Neural progenitor cell (in vitro differentiated cells): ENCODE measurements at regions not wholly inside any gene's neighbourhood (a gene's known extent, or its start where the extent isn't known, plus 50 kb on each side); places are given as distances from the start of the nearest gene placed in this dataset. TPM values are rescaled to one million over a fixed set of nuclear protein-coding genes. Genes with fewer than 3 reads are reported as not detected.

ENCODE experiments used
- DNase-seq: peaks from one replicate; pipeline ENCODE4 v3.0.0-alpha.2; 2016; ENCODE audit warnings: low spot score
- H2AFZ ChIP-seq: fragments of 200-600 bp; sonication (generic); replicated peaks from 2 replicates; pipeline ENCODE4 v1.6.1; 2016; ENCODE audit warnings: antibody characterized with exemption
- H3F3A ChIP-seq: fragments of 200-600 bp; sonication (generic); 2 replicates; pipeline ENCODE4 v1.6.1; 2016; ENCODE audit warnings: antibody characterized with exemption, low read depth
- H3K27ac ChIP-seq: fragments of 200-600 bp; sonication (generic); 2 replicates; pipeline ENCODE4 v1.5.1; 2016; ENCODE audit warnings: mild to moderate bottlenecking
- H3K27me3 ChIP-seq: fragments of 200-600 bp; sonication (generic); 2 replicates; pipeline ENCODE4 v1.6.1; 2016; ENCODE audit warnings: mild to moderate bottlenecking, moderate library complexity
- H3K36me3 ChIP-seq: fragments of 200-600 bp; sonication (generic); 2 replicates; pipeline ENCODE4 v1.5.1; 2016
- H3K4me1 ChIP-seq: fragments of 200-600 bp; sonication (generic); 2 replicates; pipeline ENCODE4 v1.6.1; 2016; ENCODE audit warnings: mixed run types
- H3K4me2 ChIP-seq: fragments of 200-600 bp; sonication (generic); 2 replicates; pipeline ENCODE4 v1.6.1; 2016
- H3K4me3 ChIP-seq: fragments of 200-600 bp; sonication (generic); 2 replicates; pipeline ENCODE4 v1.5.1; 2016
- H3K79me2 ChIP-seq: fragments of 200-600 bp; sonication (generic); 2 replicates; pipeline ENCODE4 v1.6.1; 2016; ENCODE audit warnings: low read depth
- H3K9ac ChIP-seq: fragments of 200-600 bp; sonication (generic); 2 replicates; pipeline ENCODE4 v1.6.1; 2016
- H3K9me3 ChIP-seq: fragments of 200-600 bp; sonication (generic); 2 replicates; pipeline ENCODE4 v1.5.1; 2016; ENCODE audit warnings: low read depth
- H4K20me1 ChIP-seq: fragments of 200-600 bp; sonication (generic); 2 replicates; pipeline ENCODE4 v1.6.1; 2016; ENCODE audit warnings: low read depth
- H3K27ac Mint-ChIP-seq: 3 replicates; pipeline ENCODE4 v1.8.0; 2021; ENCODE audit warnings: mixed read lengths
- H3K27me3 Mint-ChIP-seq: 2 replicates; pipeline ENCODE4 v1.8.0; 2022; ENCODE audit warnings: low read depth, mild to moderate bottlenecking, inconsistent platforms, moderate library complexity, mixed read lengths; ENCODE audit not compliant: insufficient read depth
- H3K36me3 Mint-ChIP-seq: 3 replicates; pipeline ENCODE4 v1.8.0; 2021; ENCODE audit warnings: mixed read lengths
- H3K4me1 Mint-ChIP-seq: 3 replicates; pipeline ENCODE4 v1.8.0; 2021; ENCODE audit warnings: mixed read lengths
- H3K4me3 Mint-ChIP-seq: 3 replicates; pipeline ENCODE4 v1.8.0; 2021; ENCODE audit warnings: mild to moderate bottlenecking, moderate library complexity, mixed read lengths
- H3K9me3 Mint-ChIP-seq: 3 replicates; pipeline ENCODE4 v1.8.0; 2020; ENCODE audit warnings: mixed read lengths
- EZH2 ChIP-seq: fragments of 200-600 bp; sonication (generic); IDR thresholded peaks from 2 replicates; pipeline ENCODE4 v1.6.1; 2017; ENCODE audit warnings: antibody characterized with exemption, mild to moderate bottlenecking, moderate library complexity
- EZH2phosphoT487 ChIP-seq: fragments of 200-600 bp; sonication (generic); IDR thresholded peaks from 2 replicates; pipeline ENCODE4 v1.6.1; 2017; ENCODE audit warnings: antibody characterized with exemption
- small RNA-seq: library from RNA; depleted of rRNA; stranded (forward); fragments of <200 nt; gene quantifications from one replicate; pipeline ENCODE3, GENCODE V24; 2015
- TF ChIP-seq, protein P1 (sequence below): fragments of 200-600 bp; sonication (generic); IDR thresholded peaks from 2 replicates; pipeline ENCODE4 v1.5.1; 2017; ENCODE audit warnings: antibody characterized with exemption, mild to moderate bottlenecking

DNA sequence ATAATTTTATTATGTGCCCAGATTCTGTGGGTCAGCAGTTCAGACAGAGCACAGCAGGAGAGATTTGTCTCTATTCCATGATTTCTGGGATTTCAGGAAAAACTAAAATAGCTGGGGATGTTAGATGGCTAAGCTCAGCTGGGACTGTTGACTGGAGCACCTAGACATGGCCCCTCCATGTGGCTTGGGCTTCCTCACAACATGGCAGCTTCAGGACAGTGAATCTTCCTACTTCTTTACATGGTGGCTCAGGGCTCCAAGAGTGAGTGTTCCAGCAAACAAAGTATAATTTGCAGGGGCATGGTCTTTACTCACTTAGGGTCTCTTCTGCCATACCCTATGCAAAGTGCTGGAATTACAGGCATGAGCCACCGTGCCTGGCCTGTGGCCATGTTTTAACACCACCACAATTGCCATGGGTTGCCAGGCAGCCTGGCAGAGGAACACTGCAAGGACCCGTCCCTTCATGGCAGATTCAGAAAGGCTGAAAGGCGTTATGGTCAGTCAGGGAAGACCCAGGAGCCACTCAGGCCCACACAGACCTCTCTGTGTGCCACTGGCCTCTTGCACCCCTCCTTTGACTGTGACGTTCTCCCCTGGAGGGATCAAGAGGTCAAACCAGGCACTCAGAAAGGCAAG, 50.8 kb upstream of the ZMIZ1 start:
- Mint-ChIP-seq H3K4me1 (peaks cover 24% of the 10 kb centered on the region), H3K4me3 (no peak overlapping the region), H3K27ac (no peak overlapping the region), H3K27me3 (peaks cover 14% of the 10 kb centered on the region), H3K9me3 (peaks cover 4% of the 10 kb centered on the region), H3K36me3 (no peaks in the 10 kb centered on the region)
- no peaks in the 10 kb centered on the region for H3K9me3 ChIP-seq
- H3K36me3 ChIP-seq: no peaks in the 10 kb centered on the region
- TF ChIP-seq, protein P1, sequence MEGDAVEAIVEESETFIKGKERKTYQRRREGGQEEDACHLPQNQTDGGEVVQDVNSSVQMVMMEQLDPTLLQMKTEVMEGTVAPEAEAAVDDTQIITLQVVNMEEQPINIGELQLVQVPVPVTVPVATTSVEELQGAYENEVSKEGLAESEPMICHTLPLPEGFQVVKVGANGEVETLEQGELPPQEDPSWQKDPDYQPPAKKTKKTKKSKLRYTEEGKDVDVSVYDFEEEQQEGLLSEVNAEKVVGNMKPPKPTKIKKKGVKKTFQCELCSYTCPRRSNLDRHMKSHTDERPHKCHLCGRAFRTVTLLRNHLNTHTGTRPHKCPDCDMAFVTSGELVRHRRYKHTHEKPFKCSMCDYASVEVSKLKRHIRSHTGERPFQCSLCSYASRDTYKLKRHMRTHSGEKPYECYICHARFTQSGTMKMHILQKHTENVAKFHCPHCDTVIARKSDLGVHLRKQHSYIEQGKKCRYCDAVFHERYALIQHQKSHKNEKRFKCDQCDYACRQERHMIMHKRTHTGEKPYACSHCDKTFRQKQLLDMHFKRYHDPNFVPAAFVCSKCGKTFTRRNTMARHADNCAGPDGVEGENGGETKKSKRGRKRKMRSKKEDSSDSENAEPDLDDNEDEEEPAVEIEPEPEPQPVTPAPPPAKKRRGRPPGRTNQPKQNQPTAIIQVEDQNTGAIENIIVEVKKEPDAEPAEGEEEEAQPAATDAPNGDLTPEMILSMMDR: no peak
- no peak for DNase-seq
- H3K9ac ChIP-seq: no peak overlapping the region
- H3K4me3 ChIP-seq: no peak overlapping the region
- no peaks in the 10 kb centered on the region for H3F3A ChIP-seq
- H3K4me2 ChIP-seq: no peak overlapping the region
- no peak overlapping the region for H3K27ac ChIP-seq
- H2AFZ ChIP-seq: no peak overlapping the region
- H4K20me1 ChIP-seq: no peaks in the 10 kb centered on the region
- peaks cover 4% of the 10 kb centered on the region for H3K27me3 ChIP-seq
- no peaks in the 10 kb centered on the region for H3K4me1 ChIP-seq
- no peaks in the 10 kb centered on the region for H3K79me2 ChIP-seq

DNA sequence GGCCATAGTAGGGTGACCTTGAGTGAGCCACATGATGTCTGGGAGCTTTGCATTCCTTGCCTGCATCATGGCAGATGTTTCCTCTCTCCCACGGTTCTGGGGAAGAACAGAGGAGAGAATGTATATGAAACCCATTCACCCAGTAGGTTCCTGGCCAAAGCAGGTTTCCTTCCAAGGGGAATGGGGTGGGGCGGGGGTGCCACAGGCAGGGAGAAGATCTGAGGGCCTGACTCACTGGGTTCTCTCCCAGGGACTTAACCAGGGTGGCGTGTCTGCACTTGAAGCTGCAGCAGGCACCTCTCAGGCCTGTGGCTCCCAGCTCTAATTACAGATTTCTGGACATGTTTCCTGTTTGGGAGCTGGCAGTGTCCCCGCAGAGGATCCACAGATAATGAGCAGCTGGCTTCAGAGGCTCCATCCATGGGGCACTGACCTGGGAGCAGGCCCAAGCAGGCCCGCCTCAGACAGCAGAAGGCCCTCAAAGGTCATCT, 50.2 kb upstream of the ZMIZ1 start:
- H2AFZ ChIP-seq: no peak overlapping the region
- H3K4me2 ChIP-seq: no peak overlapping the region
- peaks cover 23% of the 10 kb centered on the region for H3K4me1 Mint-ChIP-seq
- peaks cover 4% of the 10 kb centered on the region for H3K27me3 ChIP-seq
- no peak overlapping the region for H3K9ac ChIP-seq
- H3K9me3 ChIP-seq: no peaks in the 10 kb centered on the region
- TF ChIP-seq EZH2 (no peak), EZH2phosphoT487 (no peak)
- TF ChIP-seq, protein P1: no peak
- H3K4me3 ChIP-seq: no peak overlapping the region
- peaks cover 13% of the 10 kb centered on the region for H3K27me3 Mint-ChIP-seq
- H3K4me1 ChIP-seq: no peaks in the 10 kb centered on the region
- H3K36me3 ChIP-seq: no peaks in the 10 kb centered on the region
- no peaks in the 10 kb centered on the region for H4K20me1 ChIP-seq
- H3K27ac ChIP-seq: no peak overlapping the region
- no peaks in the 10 kb centered on the region for H3K36me3 Mint-ChIP-seq
- no peak overlapping the region for H3K27ac Mint-ChIP-seq
- H3F3A ChIP-seq: no peaks in the 10 kb centered on the region
- H3K79me2 ChIP-seq: no peaks in the 10 kb centered on the region
- DNase-seq: no peak
- H3K4me3 Mint-ChIP-seq: no peak overlapping the region
- peaks cover 4% of the 10 kb centered on the region for H3K9me3 Mint-ChIP-seq

Small RNAs in the stretch of these regions (small RNA-seq; reads per million reads assigned to genes)
- gene RF00056: not detected
